NCI-H345 treated with DMSO at 0.1 percent for 48 hours (cell line): ENCODE measurements at regions not wholly inside any gene's neighbourhood (a gene's known extent, or its start where the extent isn't known, plus 50 kb on each side); places are given as distances from the start of the nearest gene placed in this dataset.
A peak's percentile ranks its signal among the peaks of the same experiment; 100 is the strongest.
"Not testable (repeated sequence)": the region's sequence is repeated elsewhere in the genome, so short reads cannot be mapped to it uniquely, and the experiment has no call there.

Experiments
- DNase-seq: peaks from one replicate; lab custom pipeline; 2025; ENCODE audit not compliant: unreplicated experiment; lab: John Stamatoyannopoulos, UW

DNA sequence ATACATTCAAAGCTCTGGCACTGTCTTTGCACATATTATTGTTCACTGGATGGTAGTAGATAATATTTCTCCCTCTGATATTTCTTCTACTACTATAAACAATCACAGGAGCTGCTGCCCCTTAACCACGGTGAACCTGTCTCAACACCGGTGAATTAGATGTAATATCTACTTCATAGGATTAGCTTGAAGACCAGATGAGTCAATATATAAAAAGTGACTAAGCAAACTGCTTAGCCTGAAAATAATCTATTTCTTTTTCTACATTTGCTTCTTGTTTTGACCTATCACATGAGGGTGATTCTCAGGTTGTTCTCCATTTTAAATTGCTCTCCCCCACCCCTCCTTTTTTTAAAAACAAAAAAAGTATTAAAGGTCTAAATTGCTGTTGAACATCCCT, 645.5 kb downstream of the ANKRD50 start:
- DNase-seq, result no peak

DNA sequence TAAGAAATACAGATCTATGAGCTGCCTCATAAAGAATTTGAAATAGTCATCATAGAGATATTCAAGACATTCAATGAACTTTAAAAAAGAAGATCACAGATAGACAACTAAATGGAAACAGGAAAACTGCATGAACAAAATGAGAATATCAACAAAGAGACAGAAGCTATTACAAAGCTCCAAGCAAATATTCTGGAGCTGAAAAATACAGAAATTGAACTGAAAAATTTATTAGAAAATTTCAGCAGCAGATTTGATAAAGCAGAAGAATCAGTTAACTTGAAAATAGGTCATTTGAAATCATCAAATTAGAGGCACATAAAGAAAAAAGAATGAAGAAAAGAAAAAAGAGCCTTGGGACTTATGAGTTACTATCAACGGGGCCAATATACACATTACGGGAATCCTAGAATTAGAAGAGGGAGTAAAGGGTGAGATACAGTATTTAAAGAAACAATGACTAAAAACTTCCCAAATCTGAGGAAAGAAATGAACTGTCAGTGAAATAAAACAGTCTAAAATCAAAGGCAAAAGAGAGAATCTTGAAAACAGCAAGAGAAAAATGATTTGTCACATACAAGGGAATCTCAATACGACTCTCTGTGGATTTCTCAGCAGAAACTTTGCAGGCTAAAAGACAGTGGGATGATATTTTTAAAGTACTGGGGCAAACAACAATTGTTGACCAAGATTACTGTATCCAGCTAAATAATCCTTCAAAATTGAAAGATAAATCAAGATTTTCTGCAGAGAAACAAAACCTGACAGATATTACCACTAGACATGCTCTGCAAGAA, 641.6 kb downstream of the ANKRD50 start:
- no peak for DNase-seq

DNA sequence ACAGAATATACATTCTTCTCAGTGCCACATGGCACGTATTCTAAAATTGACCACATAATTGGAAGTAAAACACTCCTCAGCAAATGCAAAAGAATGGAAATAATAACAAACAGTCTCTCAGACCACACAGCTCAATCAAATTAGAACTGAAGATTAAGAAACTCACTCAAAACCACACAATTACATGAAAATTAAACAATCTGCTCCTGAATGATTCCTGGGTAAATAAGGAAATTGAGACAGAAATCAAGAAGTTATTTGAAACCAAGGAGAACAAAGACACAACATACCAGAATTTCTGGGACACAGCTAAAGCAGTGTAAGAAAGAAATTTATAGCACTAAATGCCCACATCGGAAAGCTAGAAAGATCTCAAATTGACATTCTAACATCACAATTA, 637.3 kb downstream of the ANKRD50 start:
- DNase-seq, result not testable (repeated sequence)

DNA sequence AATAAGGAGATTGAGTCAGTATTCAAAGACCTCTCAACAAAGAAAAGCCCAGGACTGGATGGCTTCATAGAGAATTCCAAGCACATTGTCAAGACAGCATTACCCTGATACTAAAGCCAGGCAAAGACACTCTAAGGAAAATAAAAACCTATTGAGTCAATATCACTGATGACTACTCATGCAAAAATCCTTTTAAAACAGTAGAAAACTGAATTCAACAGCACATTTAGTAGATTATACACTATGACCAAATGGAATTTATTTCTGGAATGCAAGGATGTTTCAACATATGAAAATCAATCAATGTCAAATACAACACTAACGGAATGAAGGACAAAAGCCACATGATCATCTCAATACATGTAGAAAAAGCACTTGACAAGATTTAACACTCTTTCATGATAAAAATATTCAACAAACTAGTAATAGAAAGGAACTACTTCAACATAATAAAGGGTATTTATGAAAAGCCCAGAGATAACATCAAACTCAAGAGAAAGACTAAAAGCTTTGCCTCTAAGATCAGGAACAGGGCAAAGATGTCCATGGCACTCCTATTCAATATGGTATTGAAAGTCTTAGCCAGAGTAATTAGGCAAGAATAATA, 633.3 kb downstream of the ANKRD50 start:
- DNase-seq, result no peak

DNA sequence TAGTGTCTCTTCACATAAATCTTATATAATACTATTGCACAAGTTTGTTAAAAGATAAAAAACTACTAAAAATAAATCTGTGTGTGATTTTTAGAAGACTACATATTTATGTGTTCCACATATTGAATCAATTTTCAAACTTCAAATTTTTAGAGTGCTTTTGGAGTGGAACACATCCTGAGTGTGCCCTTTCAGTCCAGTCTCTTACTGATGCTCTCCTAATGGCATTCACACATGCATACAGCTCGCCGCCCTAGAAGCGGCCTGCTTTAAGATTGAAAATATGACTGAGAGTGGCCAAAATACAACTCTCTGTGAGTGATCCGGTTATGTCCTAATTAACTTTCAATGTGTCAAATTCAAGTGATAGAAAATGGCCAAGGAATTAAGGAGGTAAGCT, 628.8 kb downstream of the ANKRD50 start:
- no peak for DNase-seq

DNA sequence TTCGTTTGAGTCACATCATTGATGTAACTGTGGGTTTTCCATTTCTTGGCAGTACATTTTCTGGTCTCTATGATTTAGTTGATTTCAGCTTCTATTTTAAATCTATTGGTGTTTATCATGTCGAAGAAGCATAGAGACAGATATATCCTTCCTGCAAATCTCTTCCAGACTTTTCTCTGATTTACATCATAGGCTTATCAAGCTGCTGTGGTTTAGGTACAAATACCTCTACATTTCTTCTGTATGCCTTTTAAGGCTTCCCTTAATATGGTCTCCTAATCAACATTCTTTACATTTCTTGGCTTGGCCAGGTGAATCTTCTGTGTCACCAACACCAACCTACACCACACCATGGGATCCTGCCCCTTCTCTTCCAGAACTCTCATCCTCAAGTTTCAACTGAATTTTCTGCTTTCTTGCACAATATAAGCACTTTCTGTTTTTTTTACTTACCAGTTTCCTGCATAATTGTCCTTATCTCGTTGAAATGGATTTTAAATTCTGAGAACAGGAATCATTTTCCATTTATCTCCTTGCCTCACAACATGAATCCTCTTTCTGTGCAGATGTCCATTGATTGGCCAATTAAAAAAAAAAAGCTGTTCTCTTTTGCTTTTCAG, 626.9 kb downstream of the ANKRD50 start:
- no peak for DNase-seq

DNA sequence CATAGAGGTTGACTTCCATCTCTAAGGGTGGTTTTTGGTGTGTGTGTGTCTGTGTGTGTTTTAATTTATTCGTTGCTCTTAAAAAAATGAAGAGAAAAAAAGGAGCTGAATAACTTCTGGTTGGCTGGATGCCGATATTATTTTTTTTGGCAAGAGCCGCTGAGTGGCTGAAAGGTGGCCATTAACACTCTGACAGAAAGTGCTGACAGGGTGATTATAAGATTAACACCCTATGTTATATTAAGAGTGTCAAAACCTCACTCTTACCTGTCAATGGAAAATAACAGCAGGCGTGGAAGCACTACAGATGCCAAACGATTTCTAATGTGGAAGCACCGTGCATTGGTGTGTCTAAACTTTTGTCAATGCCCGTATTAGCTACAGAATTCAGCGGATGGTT, 622.5 kb downstream of the ANKRD50 start:
- DNase-seq, result no peak

DNA sequence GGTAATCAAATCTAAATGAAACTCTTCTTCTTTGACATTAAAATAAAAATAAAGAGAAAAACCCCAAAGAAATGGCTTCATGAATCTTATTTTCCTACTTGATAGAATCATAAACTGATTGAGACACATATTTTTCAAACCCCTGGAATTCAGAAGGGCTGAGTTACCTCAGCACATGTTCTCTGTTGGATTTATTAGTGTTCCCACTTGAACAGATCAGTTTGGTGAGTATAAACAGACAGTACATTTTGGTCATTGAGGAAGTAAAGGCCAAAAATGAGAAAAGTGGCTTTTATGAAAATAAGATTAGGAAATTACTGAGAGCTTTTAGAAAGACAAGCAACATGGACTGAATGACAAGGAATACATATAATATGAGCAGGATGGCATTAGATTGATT, 620.4 kb downstream of the ANKRD50 start:
- no peak for DNase-seq

DNA sequence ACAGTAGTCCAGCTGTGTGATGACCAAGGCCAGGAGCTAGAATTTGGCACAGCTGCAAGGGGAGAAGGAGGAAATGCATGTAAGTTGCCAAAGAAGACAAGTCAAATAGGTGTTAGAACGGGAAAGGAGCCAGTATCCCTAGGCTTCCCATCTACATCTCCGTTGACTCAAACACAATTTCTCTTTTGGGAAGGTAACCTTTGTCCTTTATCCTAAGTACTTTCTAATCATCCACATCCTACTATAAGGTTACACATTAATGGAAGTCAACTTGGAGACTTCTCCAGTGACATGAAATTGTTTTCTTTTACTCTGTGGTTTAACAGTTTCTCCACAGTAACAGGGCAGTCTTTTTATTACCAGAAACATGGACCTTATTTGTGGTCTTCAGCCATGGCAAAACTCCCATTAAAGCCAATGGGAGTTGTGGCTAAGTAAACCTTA, 620.0 kb downstream of the ANKRD50 start:
- DNase-seq, result no peak

DNA sequence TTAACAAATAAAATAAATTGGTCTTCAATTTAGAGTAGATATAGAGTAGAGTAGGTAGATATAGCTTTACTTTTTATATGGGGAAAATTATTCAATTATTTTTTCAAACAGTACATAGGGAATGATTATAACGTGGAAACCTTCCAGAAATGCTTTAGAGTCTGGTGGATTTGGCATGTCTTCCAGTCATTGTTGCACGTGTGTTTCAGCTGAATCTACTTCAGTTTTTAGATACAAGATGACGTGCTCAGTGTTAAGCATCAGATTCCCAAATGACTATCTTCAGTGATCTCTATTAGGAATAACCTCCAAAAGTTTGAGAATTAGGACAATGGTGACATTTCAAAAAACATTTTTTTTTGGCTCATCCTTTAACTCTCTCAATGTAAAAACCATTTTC, 616.9 kb downstream of the ANKRD50 start:
- no peak for DNase-seq

DNA sequence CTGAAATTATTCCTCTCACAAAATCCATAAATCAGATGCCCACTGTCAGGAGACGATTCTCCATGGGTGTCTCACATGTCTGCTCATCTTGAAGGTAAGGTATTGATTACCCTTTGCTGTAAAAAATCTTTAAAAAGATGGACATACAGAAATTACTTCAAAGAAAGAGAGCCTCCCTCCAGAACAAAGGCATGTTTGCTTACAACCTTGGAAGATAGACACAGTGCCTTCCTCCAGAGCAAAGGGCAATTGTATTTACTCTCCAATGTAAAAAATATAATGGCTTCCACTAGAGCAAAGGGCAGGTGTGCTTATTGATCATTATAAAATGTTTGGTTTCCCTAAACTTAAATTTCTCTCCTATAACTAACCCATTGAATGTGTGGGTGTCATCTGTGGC, 616.2 kb downstream of the ANKRD50 start:
- DNase-seq, result no peak

DNA sequence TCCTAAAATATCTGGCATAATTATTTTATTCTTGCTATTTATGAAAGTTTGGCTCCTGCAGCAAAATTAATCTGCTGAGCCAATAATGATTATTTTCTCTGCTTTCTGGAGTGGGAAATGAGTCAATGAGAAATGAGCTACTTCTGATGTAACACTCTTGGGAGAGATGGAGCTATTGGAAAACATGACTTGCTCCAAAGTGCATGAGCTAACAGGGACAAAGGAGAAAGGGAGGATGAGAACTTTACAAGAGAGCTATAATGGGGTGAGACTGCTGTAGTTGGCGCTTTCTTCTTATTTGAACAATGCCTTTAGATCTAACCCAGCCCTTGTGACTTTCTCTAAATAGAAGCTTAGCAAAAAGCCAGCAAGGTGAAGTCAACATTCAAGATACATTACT, 615.1 kb downstream of the ANKRD50 start:
- DNase-seq, result no peak

DNA sequence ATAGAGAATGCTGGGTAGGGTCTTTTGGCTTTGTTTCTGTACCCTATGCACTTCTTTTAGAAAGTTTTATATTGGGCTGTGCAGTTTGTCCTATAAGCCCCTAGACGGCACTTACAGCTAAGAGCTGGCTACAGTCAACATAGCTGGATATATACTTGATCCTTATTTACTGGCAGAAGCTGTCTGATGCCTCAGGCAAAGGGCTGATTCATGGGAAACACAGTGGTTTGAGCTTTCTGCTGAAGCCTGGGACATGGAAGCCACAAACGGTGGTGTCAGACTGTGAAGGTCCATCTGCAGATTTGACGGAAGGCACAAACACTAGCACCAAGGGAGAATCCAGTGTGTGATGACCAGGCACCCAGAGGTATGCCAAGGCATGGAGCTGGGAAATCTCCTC, 608.4 kb downstream of the ANKRD50 start:
- DNase-seq, result no peak

DNA sequence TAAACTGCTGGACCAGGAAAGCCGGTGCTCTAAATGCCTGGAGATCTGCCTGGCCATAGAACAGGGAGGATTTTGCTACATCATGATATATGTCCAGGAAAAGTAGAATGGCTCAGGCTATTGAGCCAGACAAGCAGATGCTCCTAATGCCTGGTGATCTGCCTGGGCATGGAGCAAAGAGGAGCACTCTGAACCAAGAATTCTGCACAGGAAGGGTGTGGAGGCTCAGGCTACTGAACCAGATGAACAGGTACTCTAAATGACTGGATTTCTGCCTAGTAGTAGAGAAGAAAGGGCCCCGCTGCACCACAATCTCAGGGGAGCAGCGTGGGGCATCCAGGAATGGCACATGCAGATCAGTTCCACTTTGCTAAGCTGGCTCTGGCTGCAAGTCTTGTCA, 607.9 kb downstream of the ANKRD50 start:
- no peak for DNase-seq

DNA sequence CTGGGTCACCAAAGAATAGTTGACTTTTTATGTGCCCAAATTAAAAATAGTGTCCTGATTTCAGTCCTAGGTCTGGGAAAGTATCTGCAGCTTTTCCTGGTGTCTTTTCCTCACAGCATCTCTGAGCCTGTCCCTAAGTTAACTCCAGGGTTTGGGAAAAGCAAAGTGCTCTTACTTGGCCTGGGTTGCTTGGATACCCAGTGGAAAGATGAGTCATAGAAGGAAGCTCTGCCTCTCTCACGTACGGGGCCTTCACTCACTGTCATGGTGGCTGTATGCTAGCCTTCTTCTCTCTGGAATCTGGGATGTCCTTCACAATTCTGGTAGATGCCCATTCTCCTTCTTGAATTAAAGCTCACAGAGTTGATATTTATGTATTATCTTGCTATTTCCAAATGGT, 607.3 kb downstream of the ANKRD50 start:
- DNase-seq, result no peak

DNA sequence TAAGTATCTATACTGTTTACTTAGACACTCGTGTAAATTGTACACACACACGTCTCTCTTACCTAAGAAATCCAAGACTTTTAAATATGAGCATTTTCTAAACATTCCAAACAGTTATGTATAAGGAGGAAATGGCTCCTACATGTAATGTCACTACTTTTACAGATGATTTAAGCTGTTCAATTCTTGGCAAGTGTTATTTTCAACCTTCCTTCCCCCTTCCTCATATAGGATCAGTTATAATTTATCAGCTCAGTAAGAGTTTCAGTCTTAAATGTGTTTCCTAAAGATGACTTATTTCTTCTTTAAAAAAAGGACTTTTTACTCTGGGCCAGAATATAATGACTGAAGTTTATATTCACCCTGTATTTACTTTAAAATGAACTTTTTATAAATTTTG, 601.1 kb downstream of the ANKRD50 start:
- no peak for DNase-seq

DNA sequence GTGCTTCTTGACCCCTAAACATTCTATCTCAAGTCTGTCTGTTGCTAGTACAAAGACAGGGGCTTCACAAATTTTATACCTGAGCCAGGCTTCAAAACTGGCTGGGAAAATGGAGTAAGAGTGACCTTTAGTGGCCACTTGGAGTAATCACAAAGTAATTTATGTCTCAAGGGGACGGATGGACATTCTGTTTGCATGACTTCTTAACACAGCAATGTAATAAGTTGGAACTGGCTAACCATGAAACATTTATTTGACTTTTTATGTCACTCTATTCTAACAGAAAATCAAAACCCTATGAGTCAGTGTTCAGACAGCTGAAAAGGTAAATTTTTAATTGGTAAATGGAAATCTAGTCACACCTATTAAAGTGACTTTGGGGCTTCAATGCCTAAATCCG, 600.6 kb downstream of the ANKRD50 start:
- DNase-seq, result peak; percentile 4

DNA sequence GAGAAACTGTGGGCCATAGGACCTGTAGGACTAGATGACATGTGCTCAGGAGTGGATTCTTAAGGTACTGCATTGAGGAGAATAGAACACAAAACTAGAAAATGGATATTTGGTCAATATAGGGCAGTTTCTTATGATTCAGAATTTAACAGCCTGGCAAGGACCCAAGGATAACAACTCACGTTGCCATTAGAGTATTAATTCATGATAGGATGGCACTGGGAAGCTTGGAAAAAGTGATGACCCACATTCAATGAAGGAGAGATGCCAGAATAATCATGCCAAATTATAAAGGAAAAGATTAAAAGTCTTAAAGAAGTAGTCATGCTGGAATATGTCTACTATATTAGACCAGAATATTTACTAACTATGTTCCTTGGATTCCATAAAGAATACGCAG, 594.5 kb downstream of the ANKRD50 start:
- no peak for DNase-seq

DNA sequence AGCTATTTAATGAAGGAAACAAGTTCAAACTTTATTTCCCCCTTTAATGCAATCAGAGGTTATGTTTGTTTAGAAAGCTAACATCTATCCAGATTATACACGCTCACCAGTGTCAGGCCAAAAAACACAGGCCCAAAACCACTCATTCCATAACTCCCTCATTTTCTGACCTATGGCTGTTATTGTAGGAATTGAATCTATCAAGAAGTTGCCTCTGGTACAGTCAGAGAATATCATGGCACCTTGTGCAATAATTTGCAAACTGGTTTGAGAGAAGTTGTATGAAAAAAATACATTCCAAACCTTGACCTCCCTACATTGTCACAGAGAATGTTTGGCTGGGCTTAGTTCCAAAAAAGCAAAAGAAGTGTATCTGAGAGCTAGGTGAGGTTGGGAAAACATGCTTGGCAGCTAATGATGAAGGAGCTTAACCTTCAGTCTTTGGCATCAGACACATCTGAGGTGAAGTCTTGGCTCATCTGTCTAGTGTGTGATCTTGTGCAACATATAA, 591.0 kb downstream of the ANKRD50 start:
- DNase-seq, result no peak

DNA sequence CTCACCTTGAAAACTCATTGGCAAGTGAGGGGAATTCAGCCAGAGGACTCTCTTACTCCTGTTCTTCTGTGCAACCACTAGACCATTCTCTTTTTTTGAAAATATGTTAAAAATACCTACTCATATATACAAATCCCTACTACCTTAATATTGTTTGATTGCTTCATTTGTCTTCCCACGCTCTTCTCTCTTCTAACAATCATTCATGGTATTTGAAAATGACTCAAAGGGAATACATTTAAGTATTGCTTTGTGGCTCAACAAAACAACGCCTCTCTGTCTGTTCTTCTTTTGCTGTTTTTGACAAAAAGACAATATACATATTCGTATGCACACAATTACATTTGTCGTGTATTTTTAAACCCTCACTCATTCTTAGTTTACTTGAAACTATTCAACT, 589.4 kb downstream of the ANKRD50 start:
- DNase-seq, result no peak

DNA sequence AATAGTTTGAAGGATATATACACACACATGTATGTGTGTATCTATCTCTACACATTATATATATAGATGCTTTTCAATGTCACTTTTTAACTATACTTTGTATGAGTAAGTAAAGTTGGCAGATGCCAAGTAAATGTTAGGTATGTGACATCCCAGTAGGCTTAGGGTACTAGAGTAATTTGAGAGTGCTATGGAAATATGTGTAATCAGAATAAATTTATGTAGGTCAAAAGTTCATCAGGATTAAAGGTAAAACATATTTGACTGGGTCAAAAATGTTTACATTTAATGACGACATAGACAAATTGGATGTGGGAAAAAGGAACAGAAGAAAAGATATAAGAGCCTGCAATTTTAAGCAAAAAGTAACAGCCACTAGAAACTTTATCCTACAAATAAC, 588.8 kb downstream of the ANKRD50 start:
- no peak for DNase-seq

DNA sequence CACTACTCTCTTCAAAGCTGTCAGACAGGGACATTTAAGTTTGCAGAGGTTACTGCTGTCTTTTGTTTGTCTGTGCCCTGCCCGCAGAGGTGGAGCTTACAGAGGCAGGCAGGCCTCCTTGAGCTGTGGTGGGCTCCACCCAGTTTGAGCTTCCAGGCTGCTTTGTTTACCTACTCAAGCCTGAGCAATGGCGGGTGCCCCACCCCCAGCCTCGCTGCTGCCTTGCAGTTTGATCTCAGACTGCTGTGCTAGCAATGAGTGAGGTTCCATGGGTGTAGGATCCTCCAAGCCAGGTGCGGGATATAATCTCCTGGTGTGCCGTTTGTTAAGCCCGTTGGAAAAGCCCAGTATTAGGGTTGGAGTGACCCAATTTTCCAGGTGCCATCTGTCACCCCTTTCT, 581.2 kb downstream of the ANKRD50 start:
- not testable (repeated sequence) for DNase-seq
